Stomach smooth muscle (tissue), 2 donors: ENCODE measurements at regions not wholly inside any gene's neighbourhood (a gene's known extent, or its start where the extent isn't known, plus 50 kb on each side); places are given as distances from the start of the nearest gene placed in this dataset.

Experiments
- H3K27ac ChIP-seq: one replicate; pipeline ENCODE4 v1.7.0; 2013; ENCODE audit warnings: mild to moderate bottlenecking, low read length, inconsistent platforms
- H3K27me3 ChIP-seq, 2 donors: one replicate each; pipeline ENCODE4 v1.7.0; 2013; ENCODE audit warnings: low read length in 2 of 2; ENCODE audit not compliant: insufficient read depth in 2 of 2, control insufficient read depth in 1 of 2
- H3K36me3 ChIP-seq, 2 donors: one replicate each; pipeline ENCODE4 v1.7.0; 2013; ENCODE audit warnings: low read length in 2 of 2; ENCODE audit not compliant: control insufficient read depth in 2 of 2, insufficient read depth in 2 of 2
- H3K4me1 ChIP-seq: one replicate; pipeline ENCODE4 v1.7.0; 2013; ENCODE audit warnings: low read length; ENCODE audit not compliant: control insufficient read depth, insufficient read depth
- H3K4me3 ChIP-seq, 2 donors: one replicate each; pipeline ENCODE4 v1.7.0; 2013; ENCODE audit warnings: low read length in 2 of 2
- H3K9ac ChIP-seq, 2 donors: one replicate each; pipeline ENCODE4 v1.7.0; 2013; ENCODE audit warnings: low read length in 2 of 2, mild to moderate bottlenecking in 1 of 2
- H3K9me3 ChIP-seq, 2 donors: one replicate each; pipeline ENCODE4 v1.7.0; 2013; ENCODE audit warnings: low read length in 2 of 2; ENCODE audit not compliant: control insufficient read depth in 2 of 2
- donor health status: healthy.
- donor health status: Pancreatic carcinoma.

DNA sequence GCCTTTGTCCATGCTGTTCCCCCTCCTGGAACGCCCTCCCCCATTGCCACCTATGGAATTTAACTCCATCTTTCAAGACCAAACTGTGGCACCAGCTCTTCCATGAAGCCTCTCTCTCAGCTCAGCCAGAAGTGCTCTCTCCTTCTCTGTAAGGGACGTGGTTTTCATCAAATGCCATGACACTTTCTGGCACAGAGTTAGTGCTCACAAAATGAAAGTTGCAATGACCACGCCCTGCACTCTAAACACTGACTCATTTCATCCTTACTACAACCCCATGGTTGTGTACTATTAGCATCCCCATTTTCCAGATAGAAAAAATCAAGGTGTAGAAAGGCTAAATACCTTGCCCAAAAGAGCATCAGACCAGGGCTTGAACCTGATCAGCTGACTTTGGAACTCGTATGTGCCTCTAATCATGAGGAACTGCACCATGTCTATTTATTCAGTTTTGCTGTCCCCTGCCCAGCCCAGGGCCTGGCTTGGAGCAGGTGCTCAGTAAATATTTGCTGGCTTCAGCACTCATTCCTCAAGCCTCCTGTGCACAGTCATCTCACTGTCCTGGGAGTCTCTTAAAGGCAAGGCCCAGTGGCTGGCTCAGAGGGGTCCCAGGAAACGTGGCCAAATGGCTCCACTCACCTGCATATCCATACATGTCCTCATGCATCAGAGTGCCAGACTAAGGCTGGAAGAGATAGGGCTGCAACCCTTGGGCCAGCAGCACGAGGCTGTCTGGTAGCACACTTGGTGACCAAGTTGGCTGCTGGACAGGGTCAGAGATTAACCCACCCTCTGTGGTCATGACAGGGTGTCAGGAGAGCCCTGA is 77.9 kb downstream of the MRPL14 start:
- Histone ChIP-seq H3K27me3 (no peaks in the 10 kb centered on the region), H3K36me3 (no peaks in the 10 kb centered on the region), H3K4me3 (peak overlapping the region; percentile 21 to 40), H3K9ac (peak overlapping the region; percentile 13 to 49), H3K4me1 (peaks cover 71% of the 10 kb centered on the region), H3K27ac (peak overlapping the region; percentile 88), H3K9me3 (no peaks in the 10 kb centered on the region)

DNA sequence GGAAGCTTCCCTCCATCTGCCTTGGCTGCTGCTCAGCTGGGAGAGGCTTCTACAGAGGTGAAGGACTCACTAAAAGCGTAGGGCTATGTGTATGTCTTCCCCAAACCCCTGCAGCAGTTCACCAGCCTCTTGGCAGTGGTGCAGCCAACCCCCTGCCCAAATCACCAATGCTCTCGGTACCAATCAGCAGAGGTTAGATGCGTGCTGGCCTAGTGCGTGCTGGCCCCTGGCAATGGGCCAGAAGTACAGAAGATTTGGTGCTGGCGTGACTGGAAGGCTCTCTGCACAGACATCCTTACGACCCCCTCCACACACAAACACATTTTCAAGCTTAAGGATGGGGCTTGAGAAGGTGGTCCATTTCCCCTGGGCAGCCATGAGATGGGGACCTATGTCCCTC is 79.0 kb downstream of the MRPL14 start:
- Histone ChIP-seq H3K4me3 (no peak overlapping the region), H3K9ac (no peak overlapping the region), H3K27me3 (no peaks in the 10 kb centered on the region), H3K27ac (peak overlapping the region; percentile 88), H3K4me1 (peaks cover 76% of the 10 kb centered on the region), H3K9me3 (no peaks in the 10 kb centered on the region), H3K36me3 (no peaks in the 10 kb centered on the region)

GRCh38 chr6:44047801-44048200 is 79.5 kb downstream of the MRPL14 start:
- Histone ChIP-seq H3K9me3 (no peaks in the 10 kb centered on the region), H3K9ac (no peak overlapping the region), H3K4me1 (peaks cover 78% of the 10 kb centered on the region), H3K4me3 (no peak overlapping the region), H3K36me3 (no peaks in the 10 kb centered on the region), H3K27ac (peak overlapping the region; percentile 88), H3K27me3 (no peaks in the 10 kb centered on the region)

DNA sequence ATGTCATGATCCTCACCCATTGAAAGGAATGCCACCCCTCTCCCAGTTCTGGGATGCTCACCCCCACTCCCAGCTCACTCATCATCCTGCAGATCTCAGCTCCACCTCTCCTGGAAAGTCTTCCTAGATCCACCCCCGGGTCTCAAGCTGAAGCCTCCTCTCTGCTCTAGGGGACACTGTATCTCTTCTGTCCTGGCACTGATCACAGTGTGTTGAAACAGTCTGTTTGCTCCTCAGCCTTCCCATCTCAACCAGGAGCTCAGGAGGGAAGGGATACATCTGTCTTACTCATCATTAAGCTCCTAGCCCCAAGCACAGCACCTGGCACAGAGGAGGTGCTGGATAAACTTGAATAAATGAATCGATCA is 80.1 kb downstream of the MRPL14 start:
- Histone ChIP-seq H3K27me3 (no peaks in the 10 kb centered on the region), H3K36me3 (no peaks in the 10 kb centered on the region), H3K27ac (peak overlapping the region; percentile 88), H3K4me3 (no peak overlapping the region), H3K9me3 (no peaks in the 10 kb centered on the region), H3K4me1 (peaks cover 77% of the 10 kb centered on the region), H3K9ac (no peak overlapping the region)

DNA sequence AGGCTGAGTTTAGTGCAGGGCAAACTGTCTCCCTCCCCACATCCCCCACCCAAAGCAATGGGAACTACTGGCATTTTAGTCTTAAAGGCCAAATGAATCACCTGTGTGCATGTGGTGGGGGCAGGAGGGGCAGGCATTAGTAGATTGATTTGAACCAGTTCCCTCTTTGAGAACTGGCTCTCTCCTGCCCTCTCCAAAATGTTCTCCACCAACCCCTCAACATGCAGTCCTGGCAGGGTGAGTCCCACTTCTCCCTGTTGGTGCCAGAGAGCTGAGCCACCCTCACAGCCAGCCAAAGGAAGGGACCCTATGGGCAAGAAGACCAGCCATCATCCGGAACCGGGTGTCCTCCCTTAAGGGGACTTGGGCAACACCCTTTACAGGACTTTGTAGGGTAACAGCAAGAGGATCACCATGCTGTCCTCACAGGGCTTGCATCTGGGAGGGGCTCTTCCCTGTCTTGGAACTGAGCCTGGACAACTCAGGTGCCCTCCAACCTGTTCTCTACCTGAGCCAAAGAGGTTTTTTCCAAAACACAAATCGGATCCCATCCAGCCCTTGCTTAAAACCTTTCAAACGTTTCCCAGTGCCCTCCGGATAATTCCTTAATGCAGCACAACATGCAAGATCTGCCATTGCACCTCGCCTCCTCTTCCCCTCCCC is 80.6 kb downstream of the MRPL14 start:
- Histone ChIP-seq H3K9ac (no peak overlapping the region), H3K36me3 (no peaks in the 10 kb centered on the region), H3K9me3 (no peaks in the 10 kb centered on the region), H3K4me1 (peaks cover 76% of the 10 kb centered on the region), H3K4me3 (no peak overlapping the region), H3K27me3 (no peaks in the 10 kb centered on the region), H3K27ac (peak overlapping the region; percentile 88)

DNA sequence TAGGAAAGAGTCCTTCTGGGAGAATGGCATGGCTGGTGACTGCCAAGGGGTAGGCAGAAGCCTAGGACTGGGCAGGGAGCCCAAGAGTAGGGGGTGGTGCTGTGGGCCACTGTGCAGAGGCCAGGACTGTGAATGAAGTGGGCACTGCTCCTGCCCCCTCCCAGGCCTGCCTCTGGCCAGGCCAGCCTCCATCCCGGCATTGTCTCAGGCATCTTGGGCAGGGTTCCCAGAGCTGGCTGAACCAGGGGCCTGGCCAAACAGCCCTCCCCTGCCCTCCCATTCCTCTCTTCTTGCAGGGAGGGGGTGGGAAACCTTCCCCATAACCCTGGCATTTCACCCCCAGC is 81.6 kb downstream of the MRPL14 start:
- no peaks in the 10 kb centered on the region for H3K36me3 ChIP-seq
- peak overlapping the region in 1 of 2 donors; percentile 33 for H3K4me3 ChIP-seq
- no peak overlapping the region for H3K9ac ChIP-seq
- no peaks in the 10 kb centered on the region for H3K27me3 ChIP-seq
- no peaks in the 10 kb centered on the region for H3K9me3 ChIP-seq
- no peak overlapping the region for H3K27ac ChIP-seq
- H3K4me1 ChIP-seq = peaks cover 74% of the 10 kb centered on the region

DNA sequence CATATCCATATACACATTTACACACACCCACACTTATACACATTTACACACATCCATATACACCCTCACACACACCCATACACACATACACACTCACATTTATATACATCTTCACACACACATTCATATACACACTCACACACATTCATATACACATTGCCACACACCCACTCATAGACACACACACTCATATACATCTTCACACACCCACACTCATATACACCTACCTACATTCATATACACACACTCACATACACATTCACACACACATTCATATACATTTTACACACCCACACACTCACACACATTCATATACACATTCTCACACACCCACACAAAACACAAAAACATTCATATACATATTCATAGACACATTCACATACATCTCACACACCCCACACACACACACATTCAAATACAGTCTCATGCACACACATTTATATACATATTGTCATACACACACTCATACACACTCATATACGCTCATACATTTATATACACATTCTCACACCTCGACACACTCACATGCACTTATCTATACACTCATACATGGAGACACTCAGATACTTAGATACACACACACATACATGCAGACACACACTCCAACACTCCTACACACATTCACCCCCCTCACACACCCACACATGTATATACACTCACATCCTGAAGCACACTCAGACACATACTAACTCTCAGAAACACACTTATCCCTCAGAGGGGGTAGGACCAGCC is 82.1 kb downstream of the MRPL14 start:
- Histone ChIP-seq H3K4me1 (peaks cover 72% of the 10 kb centered on the region), H3K27ac (no peak overlapping the region), H3K27me3 (no peaks in the 10 kb centered on the region)

GRCh38 chr6:44044154-44044539 is 83.1 kb downstream of the MRPL14 start:
- Histone ChIP-seq H3K9ac (no peak overlapping the region), H3K27me3 (no peaks in the 10 kb centered on the region), H3K4me1 (peaks cover 63% of the 10 kb centered on the region), H3K4me3 (no peak overlapping the region), H3K36me3 (no peaks in the 10 kb centered on the region), H3K27ac (peak overlapping the region; percentile 37), H3K9me3 (no peaks in the 10 kb centered on the region)

More for the DNA sequence above, 82.1 kb downstream of the MRPL14 start:
- H3K4me3 ChIP-seq = peak overlapping the region in 1 of 2 donors; percentile 33
- H3K9me3 ChIP-seq = no peaks in the 10 kb centered on the region
- no peak overlapping the region for H3K9ac ChIP-seq
- H3K36me3 ChIP-seq = no peaks in the 10 kb centered on the region

DNA sequence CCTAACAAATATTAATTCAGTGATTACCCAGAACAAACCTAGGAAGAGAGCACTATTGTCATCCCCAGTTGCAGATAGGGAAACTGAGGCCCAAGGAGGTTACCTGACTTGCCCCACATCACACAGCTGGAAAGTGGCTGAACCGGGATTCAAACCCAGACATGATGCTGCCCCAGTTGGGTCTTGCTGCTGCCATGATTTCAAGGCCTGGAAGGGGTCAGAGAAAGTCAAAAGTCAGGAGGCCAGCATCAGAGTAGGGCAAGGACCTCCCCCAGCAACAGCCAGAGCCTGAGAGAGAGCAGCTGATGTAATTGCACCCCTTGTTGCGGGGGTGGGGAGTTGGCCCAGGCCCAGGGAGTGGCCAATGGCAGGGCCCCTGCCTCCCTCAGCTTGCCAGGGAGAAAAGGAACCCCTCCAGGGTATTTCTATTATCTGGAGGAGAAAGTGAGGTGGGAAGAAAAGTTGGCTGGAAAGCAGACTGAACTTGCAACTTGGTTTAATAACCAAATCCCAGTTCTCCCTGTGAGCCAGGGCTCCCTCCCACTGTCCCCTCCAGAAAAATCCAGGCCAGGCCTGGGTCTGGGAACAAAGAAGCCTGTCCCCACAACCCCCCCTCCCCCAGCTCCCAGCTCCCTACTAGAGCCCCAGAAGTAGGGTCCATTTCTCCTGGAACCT is 83.6 kb downstream of the MRPL14 start:
- Histone ChIP-seq H3K27ac (peak overlapping the region; percentile 37), H3K9ac (no peak overlapping the region), H3K4me1 (peaks cover 57% of the 10 kb centered on the region), H3K27me3 (no peaks in the 10 kb centered on the region), H3K4me3 (no peak overlapping the region), H3K36me3 (no peaks in the 10 kb centered on the region), H3K9me3 (no peaks in the 10 kb centered on the region)

GRCh38 chr6:44042989-44043478 is 84.2 kb downstream of the MRPL14 start:
- Histone ChIP-seq H3K4me1 (peaks cover 52% of the 10 kb centered on the region), H3K27ac (peak overlapping the region; percentile 24), H3K27me3 (no peaks in the 10 kb centered on the region), H3K36me3 (no peaks in the 10 kb centered on the region), H3K9me3 (no peaks in the 10 kb centered on the region), H3K9ac (no peak overlapping the region), H3K4me3 (no peak overlapping the region)
